PC-3 (cell line): ENCODE measurements at regions not wholly inside any gene's neighbourhood (a gene's known extent, or its start where the extent isn't known, plus 50 kb on each side); places are given as distances from the start of the nearest gene placed in this dataset.

ENCODE experiments used
- ATAC-seq: fragments of 200-7000 bp; cut with Tn5 transposase; 2 replicates; pipeline ENCODE4 v1.9.1; 2020; ENCODE audit warnings: mild to moderate bottlenecking, moderate library complexity
- BruUV-seq: library from RNA; stranded (reverse); fragments of 400-500 nt; replicated peaks from 2 replicates; lab custom pipeline; 2021; lab: Mats Ljungman, UMichigan
- CTCF ChIA-PET: fragments of 300-600 bp; sonication (Branson Sonifier 250); formaldehyde crosslinking; loops from one replicate; lab custom pipeline; 2022; ENCODE audit warnings: antibody characterized with exemption; lab: Charles Lee
- POLR2A ChIA-PET: fragments of 300-600 bp; sonication (Branson Sonifier 250); formaldehyde crosslinking; loops from one replicate; lab custom pipeline; 2022; ENCODE audit warnings: antibody characterized with exemption; ENCODE audit not compliant: unreplicated experiment; lab: Charles Lee
- DNase-seq: peaks from one replicate; pipeline ENCODE4 v3.0.0-alpha.2; 2015
- H2AFZ ChIP-seq: fragments of 300-600 bp; sonication (generic); 2 replicates; pipeline ENCODE4 v1.6.0; 2016; ENCODE audit warnings: antibody characterized with exemption, low read length
- H3F3A ChIP-seq: fragments of 300-600 bp; sonication (generic); one replicate; pipeline ENCODE4 v1.6.0; 2017; ENCODE audit warnings: antibody characterized with exemption, low read length, control low read depth, mild to moderate bottlenecking; ENCODE audit not compliant: unreplicated experiment
- H3K27ac ChIP-seq: fragments of 300-600 bp; sonication (generic); 2 replicates; pipeline ENCODE4 v1.5.1; 2016; ENCODE audit warnings: mild to moderate bottlenecking, low read length
- H3K27me3 ChIP-seq: fragments of 300-600 bp; sonication (generic); 2 replicates; pipeline ENCODE4 v1.6.1; 2016; ENCODE audit warnings: low read length, mixed read lengths
- H3K36me3 ChIP-seq: fragments of 300-600 bp; sonication (generic); 2 replicates; pipeline ENCODE4 v1.6.1; 2016; ENCODE audit warnings: low read depth, mixed run types, low read length, mixed read lengths
- H3K4me1 ChIP-seq: fragments of 300-600 bp; sonication (generic); 2 replicates; pipeline ENCODE4 v1.5.1; 2016; ENCODE audit warnings: low read length; ENCODE audit not compliant: insufficient read depth
- H3K4me2 ChIP-seq: fragments of 300-600 bp; sonication (generic); 2 replicates; pipeline ENCODE4 v1.6.0; 2016; ENCODE audit warnings: low read length
- H3K4me3 ChIP-seq: fragments of 300-600 bp; sonication (generic); 2 replicates; pipeline ENCODE4 v1.5.1; 2016; ENCODE audit warnings: mild to moderate bottlenecking, low read length, mixed read lengths
- H3K79me2 ChIP-seq: fragments of 300-600 bp; sonication (generic); 2 replicates; pipeline ENCODE4 v1.6.1; 2017; ENCODE audit warnings: low read length, mixed read lengths
- H3K9ac ChIP-seq: fragments of 300-600 bp; sonication (generic); 2 replicates; pipeline ENCODE4 v1.6.0; 2016; ENCODE audit warnings: mild to moderate bottlenecking, low read length
- H3K9me2 ChIP-seq: fragments of 300-600 bp; sonication (generic); replicated peaks from 2 replicates; pipeline ENCODE4 v1.6.1; 2016; ENCODE audit warnings: mixed run types, low read length, mixed read lengths
- H3K9me3 ChIP-seq: fragments of 300-600 bp; sonication (generic); 2 replicates; pipeline ENCODE4 v1.6.1; 2016; ENCODE audit warnings: low read length, mixed read lengths
- H4K20me1 ChIP-seq: fragments of 300-600 bp; sonication (generic); 2 replicates; pipeline ENCODE4 v1.6.1; 2016; ENCODE audit warnings: low read length, mixed read lengths
- CTCF ChIP-seq: fragments of 300-600 bp; sonication (generic); conservative IDR thresholded peaks from 2 replicates; pipeline ENCODE4 v1.5.1; 2017; ENCODE audit warnings: antibody characterized with exemption, low read depth, mild to moderate bottlenecking, low read length
- EZH2 ChIP-seq: fragments of 300-600 bp; sonication (generic); IDR thresholded peaks from one replicate; pipeline ENCODE4 v1.6.1; 2017; ENCODE audit warnings: antibody characterized with exemption, mild to moderate bottlenecking, low read length; ENCODE audit not compliant: unreplicated experiment
- EZH2phosphoT487 ChIP-seq: fragments of 300-600 bp; sonication (generic); IDR thresholded peaks from 2 replicates; pipeline ENCODE4 v1.6.1; 2018; ENCODE audit warnings: mild to moderate bottlenecking, antibody characterized with exemption, low read length, borderline replicate concordance
- intact Hi-C: fragments of 100-400 bp; cut with micrococcal nuclease; formaldehyde crosslinking; loops from 2 replicates; pipeline ENCODE4 v1.9.0; 2023

- no peaks in the 10 kb centered on the region for H3K36me3 ChIP-seq
- intact Hi-C loops = no loop called here
- H3F3A ChIP-seq = no peaks in the 10 kb centered on the region
- H3K9me2 ChIP-seq = no peaks in the 10 kb centered on the region
- ATAC-seq = no peak
- TF ChIP-seq EZH2 = no peak
- no peak for TF ChIP-seq CTCF
- no peak for TF ChIP-seq EZH2phosphoT487
- ChIA-PET CTCF (no interaction called here), POLR2A (no interaction called here)
- no peak for DNase-seq
- no peak overlapping the region for H3K4me2 ChIP-seq
- no peak overlapping the region for H3K27ac ChIP-seq
- H2AFZ ChIP-seq = no peak overlapping the region
- H4K20me1 ChIP-seq = no peaks in the 10 kb centered on the region
- no peaks in the 10 kb centered on the region for H3K9me3 ChIP-seq
- BruUV-seq = no TSS peak
- H3K9ac ChIP-seq = no peak overlapping the region
- no peaks in the 10 kb centered on the region for H3K4me1 ChIP-seq
- no peaks in the 10 kb centered on the region for H3K79me2 ChIP-seq
- no peak overlapping the region for H3K4me3 ChIP-seq
- no peaks in the 10 kb centered on the region for H3K27me3 ChIP-seq
Measured at GRCh38 chr2:118657466-118657865, 190.0 kb downstream of the EN1 start.

GRCh38 chr2:118654945-118655344, 192.5 kb downstream of the EN1 start:
- no peaks in the 10 kb centered on the region for H3K79me2 ChIP-seq
- POLR2A ChIA-PET = no interaction called here
- no peak overlapping the region for H3K4me3 ChIP-seq
- CTCF ChIA-PET = no interaction called here
- H3K4me1 ChIP-seq = no peaks in the 10 kb centered on the region
- intact Hi-C loops = no loop called here
- no peak for TF ChIP-seq CTCF
- no peak for TF ChIP-seq EZH2phosphoT487
- TF ChIP-seq EZH2 = no peak
- ATAC-seq (no peak), DNase-seq (no peak)
- H3F3A ChIP-seq = no peaks in the 10 kb centered on the region
- H3K27me3 ChIP-seq = no peaks in the 10 kb centered on the region
- H2AFZ ChIP-seq = no peak overlapping the region
- no peaks in the 10 kb centered on the region for H4K20me1 ChIP-seq
- no peak overlapping the region for H3K27ac ChIP-seq
- H3K4me2 ChIP-seq = no peak overlapping the region
- no peaks in the 10 kb centered on the region for H3K9me3 ChIP-seq
- no peaks in the 10 kb centered on the region for H3K36me3 ChIP-seq
- H3K9ac ChIP-seq = no peak overlapping the region
- BruUV-seq = no TSS peak
- no peaks in the 10 kb centered on the region for H3K9me2 ChIP-seq

- BruUV-seq = no TSS peak
- DNase-seq (no peak), ATAC-seq (no peak)
- no peaks in the 10 kb centered on the region for H3K27me3 ChIP-seq
- H4K20me1 ChIP-seq = no peaks in the 10 kb centered on the region
- H3K4me1 ChIP-seq = no peaks in the 10 kb centered on the region
- H3K79me2 ChIP-seq = no peaks in the 10 kb centered on the region
- intact Hi-C loops = no loop called here
- no peaks in the 10 kb centered on the region for H3K9me3 ChIP-seq
- no peaks in the 10 kb centered on the region for H3K9me2 ChIP-seq
- no peak overlapping the region for H2AFZ ChIP-seq
- H3K4me3 ChIP-seq = no peak overlapping the region
- CTCF ChIA-PET = no interaction called here
- no peaks in the 10 kb centered on the region for H3F3A ChIP-seq
- H3K27ac ChIP-seq = no peak overlapping the region
- H3K9ac ChIP-seq = no peak overlapping the region
- H3K36me3 ChIP-seq = no peaks in the 10 kb centered on the region
- POLR2A ChIA-PET = no interaction called here
- no peak overlapping the region for H3K4me2 ChIP-seq
- TF ChIP-seq EZH2 (no peak), EZH2phosphoT487 (no peak)
Measured at GRCh38 chr2:118650327-118650726, 197.1 kb downstream of the EN1 start.
